NCI-H1105 treated with DMSO at 0.1 percent for 48 hours (cell line): ENCODE measurements at regions not wholly inside any gene's neighbourhood (a gene's known extent, or its start where the extent isn't known, plus 50 kb on each side); places are given as distances from the start of the nearest gene placed in this dataset.
"Not testable (repeated sequence)": the region's sequence is repeated elsewhere in the genome, so short reads cannot be mapped to it uniquely, and the experiment has no call there.

Experiments used
- DNase-seq: peaks from one replicate; lab custom pipeline; 2025; lab: John Stamatoyannopoulos, UW

- no peak for DNase-seq
Measured at GRCh38 chr5:38148021-38148625, 110.2 kb upstream of the EGFLAM start.

GRCh38 chr5:38143384-38143783 is 115.0 kb upstream of the EGFLAM start:
- no peak for DNase-seq

- no peak for DNase-seq
Measured at GRCh38 chr5:38141665-38142064, 116.7 kb upstream of the EGFLAM start.

GRCh38 chr5:38138574-38138973 is 119.8 kb upstream of the EGFLAM start:
- DNase-seq: no peak

GRCh38 chr5:38135486-38136039 is 122.8 kb upstream of the EGFLAM start:
- DNase-seq: no peak

- no peak for DNase-seq
Measured at GRCh38 chr5:38134810-38135209, 123.5 kb upstream of the EGFLAM start.

- DNase-seq: not testable (repeated sequence)
Measured at GRCh38 chr5:38134294-38134693, 124.1 kb upstream of the EGFLAM start.

GRCh38 chr5:38131686-38132085 is 126.7 kb upstream of the EGFLAM start:
- no peak for DNase-seq

GRCh38 chr5:38124321-38124720 is 134.0 kb upstream of the EGFLAM start:
- DNase-seq: no peak

- no peak for DNase-seq
Measured at GRCh38 chr5:38121420-38121819, 136.9 kb upstream of the EGFLAM start.

GRCh38 chr5:38119836-38120235 is 138.5 kb upstream of the EGFLAM start:
- DNase-seq: no peak

GRCh38 chr5:38117784-38118479 is 140.4 kb upstream of the EGFLAM start:
- no peak for DNase-seq

- no peak for DNase-seq
Measured at GRCh38 chr5:38115318-38115827, 143.0 kb upstream of the EGFLAM start.

- DNase-seq: no peak
Measured at GRCh38 chr5:38113880-38114279, 144.5 kb upstream of the EGFLAM start.

GRCh38 chr5:38113456-38113855 is 144.9 kb upstream of the EGFLAM start:
- DNase-seq: no peak

GRCh38 chr5:38112938-38113337 is 145.4 kb upstream of the EGFLAM start:
- no peak for DNase-seq

GRCh38 chr5:38110130-38110529 is 148.2 kb upstream of the EGFLAM start:
- DNase-seq: no peak

- DNase-seq: no peak
Measured at GRCh38 chr5:38107096-38107495, 151.3 kb upstream of the EGFLAM start.

- no peak for DNase-seq
Measured at GRCh38 chr5:38105801-38106200, 152.6 kb upstream of the EGFLAM start.

- no peak for DNase-seq
Measured at GRCh38 chr5:38105231-38105570, 153.2 kb upstream of the EGFLAM start.

- DNase-seq: no peak
Measured at GRCh38 chr5:38104497-38105230, 153.7 kb upstream of the EGFLAM start.

GRCh38 chr5:38101897-38102296 is 156.5 kb upstream of the EGFLAM start:
- DNase-seq: no peak
